Fibroblast of lung (primary cell): ENCODE measurements at regions not wholly inside any gene's neighbourhood (a gene's known extent, or its start where the extent isn't known, plus 50 kb on each side); places are given as distances from the start of the nearest gene placed in this dataset.

Experiments used
- DNase-seq, 2 donors: peaks; one replicate each; pipeline versions ENCODE4 v3.0.0 to v3.0.0-alpha.2; 2010; ENCODE audit warnings: low read depth in 2 of 2
- H2AFZ ChIP-seq: 2 replicates; pipeline ENCODE4 v1.5.1; 2012; ENCODE audit warnings: low read length, control low read depth, inconsistent platforms
- H3K27ac ChIP-seq: 2 replicates; pipeline ENCODE4 v1.5.1; 2011; ENCODE audit warnings: low read length, control low read depth; ENCODE audit not compliant: insufficient read depth
- H3K27me3 ChIP-seq: 2 replicates; pipeline ENCODE4 v1.5.1; 2011; ENCODE audit warnings: mild to moderate bottlenecking, low read length; ENCODE audit not compliant: control insufficient read depth, insufficient read depth
- H3K36me3 ChIP-seq: 2 replicates; pipeline ENCODE4 v1.5.1; 2011; ENCODE audit warnings: low read length; ENCODE audit not compliant: control insufficient read depth, insufficient read depth
- H3K4me1 ChIP-seq: 2 replicates; pipeline ENCODE4 v1.5.1; 2011; ENCODE audit warnings: low read length; ENCODE audit not compliant: control insufficient read depth, insufficient read depth; ENCODE audit errors: extremely low read depth
- H3K4me2 ChIP-seq: 2 replicates; pipeline ENCODE4 v1.5.1; 2011; ENCODE audit warnings: low read length, control low read depth; ENCODE audit not compliant: insufficient read depth; ENCODE audit errors: extremely low read depth
- H3K4me3 ChIP-seq, 4 experiments: fragments of 200-600 bp in 1 of 4; sonication (generic) in 1 of 4; replicated peaks in 1 of 4; 2 replicates each; pipeline ENCODE4 v1.5.1; 2011 to 2016; ENCODE audit warnings: low read length in 4 of 4, low read depth in 3 of 4, mild to moderate bottlenecking in 3 of 4, control low read depth in 2 of 4, inconsistent platforms in 1 of 4, mixed read lengths in 1 of 4; ENCODE audit not compliant: insufficient read depth in 1 of 4; ENCODE audit errors: control extremely low read depth in 1 of 4
- H3K79me2 ChIP-seq: 2 replicates; pipeline ENCODE4 v1.5.1; 2012; ENCODE audit warnings: mild to moderate bottlenecking, low read length, inconsistent platforms; ENCODE audit not compliant: control insufficient read depth, insufficient read depth
- H3K9ac ChIP-seq: 2 replicates; pipeline ENCODE4 v1.5.1; 2011; ENCODE audit warnings: mild to moderate bottlenecking, low read length, control low read depth; ENCODE audit not compliant: insufficient read depth
- H3K9me3 ChIP-seq: 2 replicates; pipeline ENCODE4 v1.5.1; 2012; ENCODE audit warnings: low read depth, low read length; ENCODE audit not compliant: control insufficient read depth, insufficient read depth
- H4K20me1 ChIP-seq: 2 replicates; pipeline ENCODE4 v1.5.1; 2011; ENCODE audit warnings: low read length; ENCODE audit not compliant: control insufficient read depth, insufficient read depth; ENCODE audit errors: extremely low read depth
- EZH2 ChIP-seq: IDR thresholded peaks from 2 replicates; pipeline ENCODE4 v1.5.1; 2012; ENCODE audit warnings: low read length, control low read depth, mild to moderate bottlenecking; ENCODE audit errors: missing control alignments
- TF ChIP-seq, protein P1 (sequence below), 2 donors: IDR thresholded peaks in 1 of 2; conservative IDR thresholded peaks in 1 of 2; 1 replicate in 1 of 2; 2 replicates in 1 of 2; pipeline ENCODE4 v1.5.1; 2011 to 2012; ENCODE audit warnings: low read length in 2 of 2, control low read depth in 1 of 2, inconsistent platforms in 1 of 2, low read depth in 1 of 2, mild to moderate bottlenecking in 1 of 2

- Histone ChIP-seq H3K27me3 (no peaks in the 10 kb centered on the region), H3K4me2 (no peak overlapping the region), H3K4me1 (no peaks in the 10 kb centered on the region), H3K79me2 (no peaks in the 10 kb centered on the region), H3K27ac (no peak overlapping the region), H3K9me3 (no peaks in the 10 kb centered on the region), H4K20me1 (no peaks in the 10 kb centered on the region), H3K36me3 (no peaks in the 10 kb centered on the region), H3K4me3 (no peak overlapping the region), H3K9ac (no peak overlapping the region), H2AFZ (no peak overlapping the region)
- no peak for DNase-seq
- no peak for TF ChIP-seq EZH2
- TF ChIP-seq, protein P1, sequence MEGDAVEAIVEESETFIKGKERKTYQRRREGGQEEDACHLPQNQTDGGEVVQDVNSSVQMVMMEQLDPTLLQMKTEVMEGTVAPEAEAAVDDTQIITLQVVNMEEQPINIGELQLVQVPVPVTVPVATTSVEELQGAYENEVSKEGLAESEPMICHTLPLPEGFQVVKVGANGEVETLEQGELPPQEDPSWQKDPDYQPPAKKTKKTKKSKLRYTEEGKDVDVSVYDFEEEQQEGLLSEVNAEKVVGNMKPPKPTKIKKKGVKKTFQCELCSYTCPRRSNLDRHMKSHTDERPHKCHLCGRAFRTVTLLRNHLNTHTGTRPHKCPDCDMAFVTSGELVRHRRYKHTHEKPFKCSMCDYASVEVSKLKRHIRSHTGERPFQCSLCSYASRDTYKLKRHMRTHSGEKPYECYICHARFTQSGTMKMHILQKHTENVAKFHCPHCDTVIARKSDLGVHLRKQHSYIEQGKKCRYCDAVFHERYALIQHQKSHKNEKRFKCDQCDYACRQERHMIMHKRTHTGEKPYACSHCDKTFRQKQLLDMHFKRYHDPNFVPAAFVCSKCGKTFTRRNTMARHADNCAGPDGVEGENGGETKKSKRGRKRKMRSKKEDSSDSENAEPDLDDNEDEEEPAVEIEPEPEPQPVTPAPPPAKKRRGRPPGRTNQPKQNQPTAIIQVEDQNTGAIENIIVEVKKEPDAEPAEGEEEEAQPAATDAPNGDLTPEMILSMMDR (conservative IDR thresholded peaks at IDR 0.05 in 1 of 2, IDR thresholded peaks at IDR 0.05 in 1 of 2; ENCODE audit: low read depth in 1 of 2, low read length in 2 of 2) = no peak
Observed at GRCh38 chr14:87874676-87875075, 118.3 kb downstream of the GALC start.

GRCh38 chr14:87873741-87874140 is 119.2 kb downstream of the GALC start:
- TF ChIP-seq EZH2 = no peak
- TF ChIP-seq, protein P1 (conservative IDR thresholded peaks at IDR 0.05 in 1 of 2, IDR thresholded peaks at IDR 0.05 in 1 of 2; ENCODE audit: low read depth in 1 of 2, low read length in 2 of 2) = no peak
- no peaks in the 10 kb centered on the region for H3K9me3 ChIP-seq
- DNase-seq = peak in 1 of 2 donors; percentile 51
- H3K4me3 ChIP-seq = no peak overlapping the region
- H3K9ac ChIP-seq = no peak overlapping the region
- H3K27me3 ChIP-seq = no peaks in the 10 kb centered on the region
- H3K27ac ChIP-seq = no peak overlapping the region
- H2AFZ ChIP-seq = no peak overlapping the region
- no peaks in the 10 kb centered on the region for H3K79me2 ChIP-seq
- no peak overlapping the region for H3K4me2 ChIP-seq
- H4K20me1 ChIP-seq = no peaks in the 10 kb centered on the region
- peaks cover 2% of the 10 kb centered on the region for H3K4me1 ChIP-seq
- H3K36me3 ChIP-seq = no peaks in the 10 kb centered on the region

DNA sequence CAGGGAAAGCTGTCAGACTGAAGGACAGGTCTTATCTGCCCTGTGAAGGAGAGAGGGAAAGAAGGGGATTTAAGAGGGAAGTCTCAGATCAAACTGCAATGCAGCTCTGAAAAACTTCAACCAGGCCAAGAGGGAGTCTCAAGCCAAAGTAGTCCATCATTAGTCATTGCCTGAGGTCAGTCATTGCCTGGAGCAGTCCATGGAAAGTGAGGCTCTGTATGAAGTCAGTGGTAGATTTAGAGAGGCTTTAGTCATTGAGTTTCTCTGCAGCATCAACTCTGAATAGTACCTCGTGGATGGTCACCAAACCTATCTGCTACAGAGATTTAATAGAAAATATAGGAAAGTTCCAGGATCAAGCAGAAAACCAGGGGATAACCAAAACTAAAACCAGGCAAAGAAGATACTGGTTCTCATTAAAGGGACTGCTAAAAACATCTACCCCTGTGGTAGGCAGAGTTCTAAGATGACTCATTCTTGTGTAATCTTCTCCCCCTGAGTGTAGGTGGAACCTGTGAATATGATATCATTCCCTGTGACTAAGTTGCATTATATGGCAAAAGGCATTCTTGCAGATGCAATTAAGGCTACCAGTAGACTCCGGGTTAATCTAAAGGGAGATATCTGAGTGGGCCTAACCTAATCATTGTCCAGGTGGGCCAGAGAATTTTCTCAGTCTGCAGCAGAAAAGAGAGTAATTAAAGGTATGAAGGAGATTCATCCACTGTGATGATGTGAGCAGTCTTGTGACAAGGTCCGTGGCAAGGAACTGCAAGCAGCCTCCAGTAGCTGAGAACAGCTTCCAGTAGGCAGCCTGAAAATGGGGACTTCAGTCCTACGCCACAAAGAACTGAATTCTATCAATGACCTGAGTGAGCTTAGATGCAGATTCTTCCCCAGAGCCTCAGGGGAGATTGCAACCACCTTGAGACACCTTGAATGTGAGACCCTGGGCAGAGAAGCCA is 123.1 kb downstream of the GALC start:
- no peak overlapping the region for H3K27ac ChIP-seq
- H3K4me2 ChIP-seq = peak overlapping the region; percentile 42
- H3K36me3 ChIP-seq = no peaks in the 10 kb centered on the region
- H3K9ac ChIP-seq = no peak overlapping the region
- H4K20me1 ChIP-seq = no peaks in the 10 kb centered on the region
- no peaks in the 10 kb centered on the region for H3K79me2 ChIP-seq
- TF ChIP-seq, protein P1 (conservative IDR thresholded peaks at IDR 0.05 in 1 of 2, IDR thresholded peaks at IDR 0.05 in 1 of 2; ENCODE audit: low read depth in 1 of 2, low read length in 2 of 2) = no peak
- TF ChIP-seq EZH2 = no peak
- DNase-seq = peak; percentile 4 to 94
- H2AFZ ChIP-seq = no peak overlapping the region
- H3K9me3 ChIP-seq = no peaks in the 10 kb centered on the region
- peaks cover 2% of the 10 kb centered on the region for H3K4me1 ChIP-seq
- H3K27me3 ChIP-seq = no peaks in the 10 kb centered on the region
- H3K4me3 ChIP-seq = no peak overlapping the region
